ENCODE measurements at regions not wholly inside any gene's neighbourhood (a gene's known extent, or its start where the extent isn't known, plus 50 kb on each side); places are given as distances from the start of the nearest gene placed in this dataset.

DNA sequence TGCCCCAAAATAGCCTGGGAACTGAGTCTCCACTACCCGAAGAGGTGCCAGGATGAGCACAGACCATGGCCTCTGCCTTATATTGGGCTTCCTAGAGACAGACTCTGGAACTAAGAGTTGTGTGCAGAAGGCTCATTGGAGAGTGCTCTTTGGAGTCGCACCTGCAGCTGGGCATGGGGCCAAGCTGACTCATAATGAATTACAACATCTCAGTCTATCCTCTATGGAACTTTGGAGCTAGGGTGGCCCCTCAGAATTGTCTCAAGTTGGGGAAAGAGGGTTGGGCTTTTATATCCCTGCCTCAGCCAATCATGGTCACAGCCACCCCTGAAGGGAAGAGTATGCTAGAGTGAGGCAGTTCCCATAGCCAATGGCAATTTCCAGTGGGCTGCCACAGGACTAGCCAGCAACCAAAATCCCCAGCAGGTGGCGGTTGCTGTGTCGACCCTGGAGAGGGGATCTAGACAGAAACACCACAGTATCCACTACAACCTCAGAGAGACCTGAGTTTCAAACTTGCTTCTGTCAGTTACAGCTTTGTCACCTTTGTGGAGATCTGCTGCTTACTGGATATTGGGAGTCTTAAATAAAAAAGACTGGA, 93.8 kb downstream of the DMRTA2 start:
- dilution Hi-C loops (cut with MboI; ENCODE audit: extremely low pct_ligation_motif_present, low sequenced_read_pairs) = no loop called here
- intact Hi-C loops (cut with micrococcal nuclease) = no loop called here
- ChIA-PET CTCF (no interaction called here), POLR2A (no interaction called here)
- TF ChIP-seq, protein P1, sequence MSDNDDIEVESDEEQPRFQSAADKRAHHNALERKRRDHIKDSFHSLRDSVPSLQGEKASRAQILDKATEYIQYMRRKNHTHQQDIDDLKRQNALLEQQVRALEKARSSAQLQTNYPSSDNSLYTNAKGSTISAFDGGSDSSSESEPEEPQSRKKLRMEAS (IDR thresholded peaks at IDR 0.05; ENCODE audit: insufficient read depth, insufficient read length) = no peak
- Histone ChIP-seq H3K27me3 (ENCODE audit: control insufficient read depth in 2 of 2, insufficient read depth in 2 of 2, low read length in 2 of 2) (peaks cover 9 to 10% of the 10 kb centered on the region in 2 experiments), H3K9me3 (replicated peaks; ENCODE audit: control insufficient read depth, insufficient read depth, low read length) (no peaks in the 10 kb centered on the region), H3K36me3 (ENCODE audit: control insufficient read depth in 2 of 2, extremely low read depth in 1 of 2, insufficient read depth in 2 of 2, low read length in 2 of 2) (no peaks in the 10 kb centered on the region), H4K20me1 (replicated peaks; ENCODE audit: control insufficient read depth, extremely low read depth, insufficient read depth, low read length) (no peaks in the 10 kb centered on the region), H3K27ac (ENCODE audit: insufficient read depth, low read depth, low read length) (no peak overlapping the region), H3K9me1 (replicated peaks; ENCODE audit: control insufficient read depth, extremely low read depth, insufficient read depth, low read length) (no peaks in the 10 kb centered on the region), H3K79me2 (ENCODE audit: control insufficient read depth, insufficient read depth, low read length) (no peaks in the 10 kb centered on the region), H3K4me3 (replicated peaks in 1 of 3; ENCODE audit: insufficient read depth in 1 of 3, low read depth in 1 of 3, low read length in 3 of 3) (no peak overlapping the region), H3K4me1 (ENCODE audit: control insufficient read depth, extremely low read depth, insufficient read depth, low read length) (peaks cover 3% of the 10 kb centered on the region), H3K4me2 (ENCODE audit: insufficient read depth, low read length) (no peak overlapping the region), H2AFZ (ENCODE audit: low read depth, low read length) (no peak overlapping the region), H3K9ac (replicated peaks; ENCODE audit: extremely low read depth, insufficient read depth, low read length) (no peak overlapping the region)
- BruUV-seq (replicated peaks) = no TSS peak
- no peak for FAIRE-seq
- no peak for DNase-seq (ENCODE audit: low read depth, low spot score)

DNA sequence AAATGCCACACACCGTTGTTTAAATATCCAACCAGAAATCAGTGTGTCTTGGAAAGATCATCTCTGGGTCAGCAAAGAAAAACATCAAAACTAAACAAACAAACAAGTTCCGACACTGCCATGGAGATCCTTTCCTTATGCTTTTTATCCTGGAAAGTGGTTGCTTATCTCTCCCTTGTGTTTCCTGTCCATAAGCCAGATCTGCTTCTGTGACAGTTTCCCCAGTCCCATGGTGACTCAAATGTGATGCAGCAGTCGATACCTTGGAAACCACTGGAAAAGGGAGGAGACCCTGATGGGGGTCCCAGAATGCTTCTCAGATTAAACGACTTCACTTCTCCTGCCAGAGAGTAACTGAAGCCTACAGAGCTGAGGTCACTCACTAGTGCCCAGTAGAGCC, 94.7 kb downstream of the DMRTA2 start:
- no TSS peak for BruUV-seq (replicated peaks)
- intact Hi-C loops (cut with micrococcal nuclease) (no loop called here), dilution Hi-C loops (cut with MboI; ENCODE audit: extremely low pct_ligation_motif_present, low sequenced_read_pairs) (no loop called here)
- H3K4me1 ChIP-seq (ENCODE audit: control insufficient read depth, extremely low read depth, insufficient read depth, low read length) = peaks cover 3% of the 10 kb centered on the region
- H3K9me3 ChIP-seq (replicated peaks; ENCODE audit: control insufficient read depth, insufficient read depth, low read length) = no peaks in the 10 kb centered on the region
- H3K27me3 ChIP-seq (ENCODE audit: control insufficient read depth in 2 of 2, insufficient read depth in 2 of 2, low read length in 2 of 2) = peaks cover 9 to 10% of the 10 kb centered on the region in 2 experiments
- DNase-seq (ENCODE audit: low read depth, low spot score) = no peak
- TF ChIP-seq FOS (IDR thresholded peaks at IDR 0.05; ENCODE audit: borderline replicate concordance, insufficient read depth, low read length) (no peak), POLR2AphosphoS5 (IDR thresholded peaks at IDR 0.05; ENCODE audit: insufficient read depth, low read depth, low read length) (no peak), POLR2A (IDR thresholded peaks at IDR 0.05; ENCODE audit: low read depth, low read length) (no peak), JUN (IDR thresholded peaks at IDR 0.05; ENCODE audit: borderline replicate concordance, insufficient read depth, insufficient read length, low read depth) (no peak), GATA2 (IDR thresholded peaks at IDR 0.05; ENCODE audit: insufficient read depth, insufficient read length, low read depth, low read length) (no peak), EZH2 (IDR thresholded peaks at IDR 0.05; ENCODE audit: borderline replicate concordance, low read depth, low read length, severe bottlenecking) (no peak), MYC (IDR thresholded peaks at IDR 0.05; ENCODE audit: low read depth, low read length) (no peak)
- TF ChIP-seq, protein P2, sequence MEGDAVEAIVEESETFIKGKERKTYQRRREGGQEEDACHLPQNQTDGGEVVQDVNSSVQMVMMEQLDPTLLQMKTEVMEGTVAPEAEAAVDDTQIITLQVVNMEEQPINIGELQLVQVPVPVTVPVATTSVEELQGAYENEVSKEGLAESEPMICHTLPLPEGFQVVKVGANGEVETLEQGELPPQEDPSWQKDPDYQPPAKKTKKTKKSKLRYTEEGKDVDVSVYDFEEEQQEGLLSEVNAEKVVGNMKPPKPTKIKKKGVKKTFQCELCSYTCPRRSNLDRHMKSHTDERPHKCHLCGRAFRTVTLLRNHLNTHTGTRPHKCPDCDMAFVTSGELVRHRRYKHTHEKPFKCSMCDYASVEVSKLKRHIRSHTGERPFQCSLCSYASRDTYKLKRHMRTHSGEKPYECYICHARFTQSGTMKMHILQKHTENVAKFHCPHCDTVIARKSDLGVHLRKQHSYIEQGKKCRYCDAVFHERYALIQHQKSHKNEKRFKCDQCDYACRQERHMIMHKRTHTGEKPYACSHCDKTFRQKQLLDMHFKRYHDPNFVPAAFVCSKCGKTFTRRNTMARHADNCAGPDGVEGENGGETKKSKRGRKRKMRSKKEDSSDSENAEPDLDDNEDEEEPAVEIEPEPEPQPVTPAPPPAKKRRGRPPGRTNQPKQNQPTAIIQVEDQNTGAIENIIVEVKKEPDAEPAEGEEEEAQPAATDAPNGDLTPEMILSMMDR (IDR thresholded peaks at IDR 0.05; ENCODE audit: extremely low read depth in 1 of 2, insufficient read depth in 1 of 2, low read depth in 1 of 2, low read length in 2 of 2) = no peak
- TF ChIP-seq, protein P1 (IDR thresholded peaks at IDR 0.05; ENCODE audit: insufficient read depth, insufficient read length) = no peak
- ChIA-PET POLR2A (no interaction called here), CTCF (no interaction called here)
- no peaks in the 10 kb centered on the region for H3K9me1 ChIP-seq (replicated peaks; ENCODE audit: control insufficient read depth, extremely low read depth, insufficient read depth, low read length)
- no peak overlapping the region for H3K27ac ChIP-seq (ENCODE audit: insufficient read depth, low read depth, low read length)
- FAIRE-seq = no peak
- H3K36me3 ChIP-seq (ENCODE audit: control insufficient read depth in 2 of 2, extremely low read depth in 1 of 2, insufficient read depth in 2 of 2, low read length in 2 of 2) = no peaks in the 10 kb centered on the region
- H3K4me3 ChIP-seq (replicated peaks in 1 of 3; ENCODE audit: insufficient read depth in 1 of 3, low read depth in 1 of 3, low read length in 3 of 3) = no peak overlapping the region
- no peaks in the 10 kb centered on the region for H3K79me2 ChIP-seq (ENCODE audit: control insufficient read depth, insufficient read depth, low read length)
- no peak overlapping the region for H3K9ac ChIP-seq (replicated peaks; ENCODE audit: extremely low read depth, insufficient read depth, low read length)
- H3K4me2 ChIP-seq (ENCODE audit: insufficient read depth, low read length) = no peak overlapping the region
- no peaks in the 10 kb centered on the region for H4K20me1 ChIP-seq (replicated peaks; ENCODE audit: control insufficient read depth, extremely low read depth, insufficient read depth, low read length)
- H2AFZ ChIP-seq (ENCODE audit: low read depth, low read length) = no peak overlapping the region
